Fibroblast of skin of right biceps (primary cell): ENCODE measurements at regions not wholly inside any gene's neighbourhood (a gene's known extent, or its start where the extent isn't known, plus 50 kb on each side); places are given as distances from the start of the nearest gene placed in this dataset.
"Not testable (repeated sequence)": the region's sequence is repeated elsewhere in the genome, so short reads cannot be mapped to it uniquely, and the experiment has no call there.

ENCODE experiments used
- DNase-seq: peaks from one replicate; pipeline ENCODE4 v3.0.0-alpha.2; 2013

DNA sequence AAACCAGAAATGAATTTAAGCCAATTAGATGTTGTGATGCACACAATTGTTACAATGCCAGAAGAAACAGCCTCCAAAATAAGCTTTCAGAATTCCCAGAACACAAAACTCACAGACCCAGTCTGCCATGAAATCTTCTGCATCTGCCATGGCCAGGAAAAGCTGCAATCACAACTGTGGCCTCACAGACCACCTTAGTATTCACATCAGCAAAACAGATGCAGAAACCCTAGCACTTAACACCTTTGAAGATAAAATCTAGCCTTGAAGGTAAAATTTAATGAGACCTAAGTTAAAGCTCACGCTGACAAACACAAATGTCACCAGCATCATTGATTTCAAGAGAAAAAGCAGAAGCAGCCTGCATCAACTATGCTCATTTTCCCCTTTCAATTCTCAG is 566.8 kb upstream of the TMPRSS15 start:
- no peak for DNase-seq

DNA sequence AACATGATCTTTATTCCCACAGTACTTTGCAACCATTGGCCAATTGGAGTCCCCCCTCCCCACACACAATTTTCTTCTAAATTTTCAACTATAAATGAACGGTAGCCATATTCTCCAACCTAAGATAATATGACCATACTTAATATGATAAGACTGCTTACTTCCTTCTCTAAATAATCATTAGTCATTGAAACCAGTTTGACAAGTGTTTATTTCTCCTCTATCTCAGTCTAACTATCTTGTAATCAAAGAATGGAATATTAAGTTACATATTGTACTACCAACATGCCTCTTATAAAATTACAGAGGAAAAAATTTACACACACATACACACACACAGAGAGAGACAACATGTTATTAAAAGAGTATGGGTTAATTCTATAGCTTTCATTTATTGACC is 567.4 kb upstream of the TMPRSS15 start:
- DNase-seq, result no peak

DNA sequence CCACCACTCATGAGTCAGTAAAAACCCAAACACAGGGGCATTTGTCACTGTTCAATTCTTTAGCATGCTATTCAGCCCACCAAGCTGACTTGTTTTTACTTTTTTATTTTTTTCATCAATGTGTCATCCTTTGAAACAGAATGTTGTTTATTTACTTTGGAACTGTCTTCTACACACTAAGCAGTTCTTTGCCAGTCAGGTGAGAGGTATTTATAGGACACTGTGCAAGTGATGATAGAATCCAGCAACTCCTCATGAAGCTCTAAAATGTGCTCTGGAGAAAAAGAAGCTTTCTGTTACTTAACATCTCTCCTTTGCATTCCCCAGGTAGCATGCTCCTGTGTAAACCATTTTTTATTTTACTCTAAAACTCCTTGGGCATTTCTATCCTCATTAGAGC is 582.0 kb upstream of the TMPRSS15 start:
- no peak for DNase-seq

DNA sequence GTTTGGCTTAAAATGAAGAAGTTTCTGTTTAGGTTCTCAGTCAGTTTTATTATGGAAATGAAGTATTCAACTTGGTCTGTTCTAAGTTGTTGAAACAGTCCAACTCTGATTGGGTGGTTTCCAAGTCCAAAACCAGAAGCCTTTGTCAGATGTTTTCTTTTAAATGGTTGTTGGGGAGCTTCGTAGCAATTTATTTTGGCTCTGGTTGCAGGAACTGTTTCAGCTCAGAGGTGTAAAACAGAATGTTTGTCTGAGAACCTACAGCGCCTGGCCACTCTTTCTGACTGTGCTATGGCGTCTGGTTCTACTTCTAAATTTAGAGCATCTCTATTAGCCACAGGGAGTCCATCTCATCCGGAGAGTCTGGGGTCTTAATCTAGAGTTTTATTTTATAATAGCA is 582.6 kb upstream of the TMPRSS15 start:
- DNase-seq, result no peak

DNA sequence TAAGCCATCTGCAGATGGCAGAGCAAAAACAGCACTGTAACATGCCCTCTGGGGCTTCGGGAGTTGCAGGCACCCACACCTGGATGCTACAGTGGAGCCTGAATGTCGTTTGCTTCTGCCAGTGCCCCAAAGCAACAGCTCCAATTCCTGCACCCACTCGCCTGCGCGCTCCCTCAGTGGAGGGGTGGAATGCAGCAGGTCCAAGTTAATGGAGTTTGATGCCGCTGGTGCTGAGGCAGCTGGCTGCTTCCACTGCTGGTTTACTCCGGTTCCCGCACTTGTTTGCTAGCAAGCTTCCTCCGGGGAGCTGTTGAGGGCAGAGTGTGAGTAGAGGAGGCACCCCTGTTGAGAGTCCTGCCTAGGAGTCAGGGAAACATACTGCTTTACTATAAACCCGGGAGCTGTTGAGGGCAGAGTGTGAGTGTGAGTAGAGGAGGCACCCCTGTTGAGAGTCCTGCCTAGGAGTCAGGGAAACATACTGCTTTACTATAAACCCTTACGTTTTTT is 584.0 kb upstream of the TMPRSS15 start:
- no peak for DNase-seq

DNA sequence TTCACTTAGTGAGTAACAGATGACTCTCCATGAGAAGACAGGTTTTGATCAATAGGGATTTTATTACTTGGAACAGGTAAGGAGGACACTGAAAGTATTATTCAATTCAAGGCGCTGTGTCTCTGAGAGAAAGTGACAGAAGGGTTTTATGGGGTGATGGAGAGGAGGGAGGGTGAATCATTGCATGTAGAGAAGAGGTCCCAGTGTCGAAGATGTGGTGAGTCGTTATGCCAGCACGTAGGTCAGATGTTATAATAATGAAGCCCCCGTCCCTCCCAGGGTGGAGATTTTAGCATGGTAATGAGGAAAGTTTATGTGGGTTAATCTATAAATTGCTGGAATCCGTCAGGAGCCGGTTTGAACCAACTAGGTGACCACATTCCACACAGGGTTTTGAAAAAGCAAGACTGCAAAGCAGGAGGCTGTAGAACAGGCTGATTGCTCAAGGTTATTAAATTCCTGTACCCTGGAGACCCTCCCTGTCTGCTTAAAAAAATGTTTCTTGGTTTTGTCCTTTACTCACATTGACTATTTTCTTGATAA is 586.4 kb upstream of the TMPRSS15 start:
- DNase-seq, result no peak

DNA sequence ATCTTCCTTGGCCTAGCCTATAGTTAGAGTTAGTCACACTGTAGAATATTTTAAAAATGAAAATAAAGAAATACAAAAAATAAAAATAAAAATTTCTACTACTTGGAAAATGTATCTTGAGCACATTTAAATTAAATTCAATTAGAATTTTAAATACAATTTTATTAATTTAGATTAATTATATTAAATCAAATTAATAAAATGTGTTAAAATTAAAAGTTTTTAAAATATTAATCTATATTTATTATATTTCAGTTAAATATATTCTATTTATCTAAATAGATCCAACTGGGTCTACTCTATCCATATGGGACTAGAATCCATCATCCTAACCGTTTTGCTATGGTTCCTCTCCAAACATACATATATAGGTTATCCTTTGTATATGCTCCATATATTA is 588.3 kb upstream of the TMPRSS15 start:
- no peak for DNase-seq

DNA sequence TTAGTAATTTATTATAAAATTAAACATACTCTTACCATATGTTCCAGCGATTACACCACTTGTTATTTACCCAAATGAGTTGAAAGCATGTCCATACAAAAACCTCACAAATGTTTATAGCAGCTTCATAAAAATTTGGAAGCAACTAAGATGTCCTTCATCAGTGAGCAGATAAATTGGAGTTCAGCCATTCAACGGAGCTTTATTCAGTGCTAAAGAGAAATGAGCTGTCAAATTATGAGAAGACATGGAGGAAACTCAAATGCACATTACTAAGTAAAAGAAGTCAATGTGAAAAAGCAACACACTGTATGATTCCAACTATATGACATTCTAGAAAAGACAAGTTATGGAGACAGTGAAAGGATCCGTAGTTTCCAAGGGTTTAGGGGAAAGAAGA is 606.7 kb upstream of the TMPRSS15 start:
- DNase-seq, result no peak

DNA sequence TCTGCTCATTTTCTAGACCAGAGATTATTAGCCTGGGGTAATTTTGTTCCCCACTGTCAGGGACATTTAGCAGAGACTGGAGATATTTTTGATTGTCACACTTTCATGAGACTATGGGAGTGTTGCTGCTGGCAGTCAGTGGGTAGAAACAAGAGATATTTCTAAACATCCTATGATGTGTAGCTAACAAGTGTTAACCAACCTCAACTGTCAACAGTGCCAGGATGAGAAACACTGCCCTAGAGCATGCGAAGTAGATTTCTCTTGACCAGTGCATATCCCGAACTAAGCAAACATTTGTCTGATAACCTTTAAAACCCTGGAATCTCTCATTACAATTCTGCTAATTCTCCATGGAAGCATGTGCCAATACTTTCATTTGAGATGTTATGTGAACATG is 607.4 kb upstream of the TMPRSS15 start:
- DNase-seq, result no peak

DNA sequence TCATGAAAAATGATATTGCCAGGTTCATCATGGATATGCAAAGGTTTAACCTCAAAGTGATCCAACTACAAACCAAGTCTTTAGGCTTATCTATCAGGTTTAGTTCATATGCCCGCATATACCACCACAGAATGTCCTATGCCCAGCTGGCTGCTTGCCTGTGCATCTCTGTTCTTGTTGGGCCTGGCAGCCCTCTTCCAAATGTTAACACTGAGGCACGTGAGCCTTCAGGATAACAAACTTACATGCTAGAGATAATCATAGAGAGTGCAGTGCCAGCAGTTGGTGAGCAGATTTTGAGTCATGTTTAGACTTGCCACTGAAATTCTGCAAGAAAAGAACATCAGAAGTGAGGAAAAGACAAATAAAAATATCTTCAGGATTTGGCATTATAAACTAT is 607.9 kb upstream of the TMPRSS15 start:
- DNase-seq, result no peak

DNA sequence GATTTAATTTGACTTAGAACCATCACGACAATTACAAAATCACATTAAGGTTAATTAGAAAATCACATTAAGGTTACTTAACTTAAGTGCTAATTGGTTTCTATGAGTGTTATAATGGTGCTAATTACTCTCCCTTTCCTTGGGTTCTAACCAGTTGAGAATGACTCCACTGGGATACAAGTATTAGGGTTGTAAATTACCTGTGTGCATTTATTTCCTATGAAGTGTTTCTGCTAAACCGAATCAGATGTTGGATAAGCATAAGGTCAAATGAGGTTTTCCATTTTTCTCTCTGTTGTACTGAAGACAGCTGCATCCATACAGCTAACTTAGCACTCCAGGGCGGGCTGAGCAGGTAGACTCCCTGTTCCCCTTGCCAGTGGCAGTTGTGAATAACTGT is 610.3 kb upstream of the TMPRSS15 start:
- no peak for DNase-seq

DNA sequence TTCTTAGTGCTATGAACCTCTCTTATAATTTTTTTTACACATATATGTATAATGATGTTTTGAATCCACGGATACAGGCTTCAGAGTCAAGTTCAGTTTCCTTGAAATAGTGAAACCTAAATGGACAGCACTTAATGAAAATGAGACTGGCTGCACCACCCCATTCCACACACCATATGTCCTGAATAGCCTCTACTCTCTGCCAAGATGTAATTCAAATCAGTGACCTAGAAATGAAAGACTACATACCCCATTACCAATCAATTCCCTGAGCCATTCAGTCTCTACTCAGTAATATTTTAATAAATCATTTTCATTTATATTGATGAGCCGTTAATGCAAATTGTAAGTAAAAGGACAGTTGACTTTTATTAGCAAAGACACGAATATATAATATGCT is 614.9 kb upstream of the TMPRSS15 start:
- DNase-seq, result no peak

DNA sequence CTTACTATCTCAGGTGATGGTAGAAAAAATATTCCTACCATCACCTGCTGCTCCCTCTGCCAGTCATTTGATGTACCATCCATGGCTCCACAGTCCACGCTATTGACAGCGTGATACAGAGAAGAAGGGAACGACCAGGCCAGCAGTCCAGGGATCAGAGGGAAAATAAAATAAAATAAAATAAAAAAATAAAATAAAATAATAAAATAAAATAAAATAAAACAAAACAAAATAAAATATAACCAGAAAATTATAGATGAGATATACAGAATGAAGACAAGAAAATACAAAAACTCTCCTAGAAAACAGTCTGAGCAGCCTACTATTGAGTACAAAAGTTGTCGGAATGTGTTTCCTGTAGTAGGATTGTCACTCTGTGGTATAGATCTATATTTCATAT is 619.4 kb upstream of the TMPRSS15 start:
- no peak for DNase-seq

DNA sequence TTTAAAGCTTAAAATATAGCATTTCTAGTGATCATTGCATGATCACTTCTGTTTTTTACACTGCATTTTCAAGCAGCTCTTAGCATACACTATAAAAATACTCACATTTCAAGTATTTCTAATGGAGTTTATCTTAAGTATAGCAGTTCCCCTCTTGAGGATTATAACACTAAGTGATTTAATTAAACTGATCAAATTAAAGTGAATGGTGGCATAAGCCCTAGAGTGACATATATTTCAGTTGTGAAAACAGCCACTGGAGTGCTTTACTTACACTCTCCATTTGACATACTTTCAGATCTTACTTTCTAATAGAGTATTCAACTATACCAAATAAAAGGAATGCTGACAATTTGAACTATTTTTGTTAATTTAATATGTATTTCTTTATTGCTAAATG is 623.3 kb upstream of the TMPRSS15 start:
- DNase-seq, result no peak

DNA sequence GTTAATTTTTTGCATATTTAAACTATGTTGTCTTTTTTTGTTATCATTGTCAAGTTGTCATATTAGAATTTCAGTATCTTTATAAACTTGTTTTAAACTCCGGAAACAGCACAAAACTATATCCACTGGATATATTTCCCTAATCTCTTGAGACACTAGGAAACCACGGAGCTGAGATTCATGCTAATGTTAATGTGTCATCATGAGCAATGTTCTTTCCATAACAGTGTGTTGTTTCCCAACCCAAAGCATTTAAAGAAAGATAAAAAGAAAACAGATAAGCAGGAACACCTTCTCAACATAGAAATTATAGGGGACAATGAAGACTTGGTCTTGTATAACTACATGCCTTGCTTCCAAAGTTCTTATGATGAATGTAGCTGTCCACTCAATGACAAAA is 626.2 kb upstream of the TMPRSS15 start:
- DNase-seq, result no peak

DNA sequence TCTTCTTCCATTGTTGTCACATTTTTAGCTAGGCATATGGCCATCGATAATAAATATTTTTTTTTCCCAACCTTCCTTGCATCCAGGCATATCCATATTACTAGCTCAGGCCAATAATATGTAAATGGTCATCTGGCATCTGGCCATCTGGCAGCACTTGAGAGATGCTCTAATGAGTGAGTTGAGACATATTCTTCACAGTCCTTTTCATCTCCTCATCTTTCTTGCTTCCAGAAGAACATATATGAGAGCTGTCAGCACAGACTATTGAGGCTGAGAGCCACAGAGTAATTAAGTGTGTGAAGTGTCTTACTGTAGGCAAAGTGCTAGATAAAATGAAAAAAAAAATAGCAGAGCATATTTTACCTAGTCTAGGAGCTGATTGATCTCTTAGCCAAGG is 628.4 kb upstream of the TMPRSS15 start:
- no peak for DNase-seq

DNA sequence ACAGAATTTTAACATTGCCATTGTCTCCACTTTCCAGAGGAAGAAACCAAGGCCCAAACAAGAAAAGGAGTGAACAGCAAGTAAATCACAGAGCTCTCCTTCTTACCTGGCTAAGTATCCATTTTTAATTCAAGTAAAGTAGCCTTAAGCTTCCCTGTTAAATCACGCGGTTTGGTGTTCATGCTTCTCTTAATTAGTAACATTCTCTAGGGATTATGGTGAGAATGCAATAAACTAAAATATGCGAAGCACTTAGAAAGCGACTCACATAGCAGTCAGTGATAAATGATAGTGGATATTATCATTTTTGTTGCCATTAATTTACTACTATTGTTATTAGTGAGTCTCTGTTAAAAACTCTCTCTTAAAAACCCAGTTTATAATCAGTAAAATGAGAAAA is 630.5 kb upstream of the TMPRSS15 start:
- DNase-seq, result no peak

DNA sequence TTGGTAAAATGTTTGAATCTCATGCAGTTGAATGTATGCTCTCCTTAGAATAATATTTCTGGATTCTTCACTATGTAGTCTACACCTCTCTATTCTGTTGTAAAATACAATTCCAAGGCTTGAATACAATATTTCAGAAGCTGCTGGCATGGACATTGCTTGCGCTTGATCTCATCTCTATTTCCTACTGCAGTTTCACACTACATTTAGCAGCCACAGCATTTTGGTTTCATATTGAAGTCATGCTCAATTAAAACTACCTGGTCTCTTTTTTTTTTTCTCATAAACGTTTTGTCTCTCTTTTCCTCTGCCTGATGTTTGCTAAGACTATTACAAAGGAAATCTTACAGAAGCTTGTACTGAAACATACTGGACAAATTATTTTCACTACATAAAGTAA is 631.0 kb upstream of the TMPRSS15 start:
- DNase-seq, result no peak

DNA sequence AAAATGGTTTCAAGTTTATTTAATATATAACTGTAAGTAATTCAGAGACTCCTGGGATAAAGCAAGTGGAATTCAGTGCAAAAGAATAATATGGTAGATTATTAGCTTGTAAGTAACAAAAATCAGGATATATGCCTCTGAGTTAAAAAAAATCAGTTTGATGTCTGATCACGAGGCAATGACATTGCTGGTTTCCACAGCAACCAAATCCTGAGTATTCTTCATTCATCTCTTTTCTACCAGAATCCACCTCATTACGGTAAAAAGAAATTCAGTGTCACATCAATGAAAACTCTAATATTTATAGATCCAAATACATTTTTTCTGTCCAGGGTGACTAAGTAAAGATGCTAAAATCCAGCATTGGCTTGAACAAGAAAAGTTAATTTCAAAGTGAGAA is 642.3 kb upstream of the TMPRSS15 start:
- no peak for DNase-seq

DNA sequence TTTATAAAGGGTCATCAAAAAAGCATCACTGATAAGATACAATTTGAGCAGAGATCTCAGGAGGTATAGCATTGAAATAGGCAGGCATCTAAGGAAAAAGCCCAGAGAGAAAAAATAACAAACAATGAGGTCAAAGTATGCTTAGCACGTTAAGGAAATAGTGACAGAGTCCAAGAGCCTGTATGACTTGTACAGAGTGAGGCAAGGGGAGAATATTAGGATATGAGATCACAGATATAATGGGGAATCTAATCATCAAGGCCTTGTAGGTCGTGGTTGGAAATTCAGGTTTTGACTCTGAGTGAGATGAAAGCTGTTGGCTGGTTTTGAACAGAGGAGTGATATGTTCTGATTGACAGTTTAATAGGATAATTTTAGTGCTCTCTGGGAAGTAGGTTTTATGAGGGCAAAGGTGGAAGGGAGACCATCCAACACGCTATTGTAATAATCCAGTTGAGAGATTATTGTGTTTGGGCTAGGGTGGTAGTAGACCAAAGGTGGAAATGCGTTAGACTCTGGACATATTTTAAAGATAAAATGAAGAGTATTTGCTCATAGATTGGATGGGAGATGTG is 644.6 kb upstream of the TMPRSS15 start:
- no peak for DNase-seq

DNA sequence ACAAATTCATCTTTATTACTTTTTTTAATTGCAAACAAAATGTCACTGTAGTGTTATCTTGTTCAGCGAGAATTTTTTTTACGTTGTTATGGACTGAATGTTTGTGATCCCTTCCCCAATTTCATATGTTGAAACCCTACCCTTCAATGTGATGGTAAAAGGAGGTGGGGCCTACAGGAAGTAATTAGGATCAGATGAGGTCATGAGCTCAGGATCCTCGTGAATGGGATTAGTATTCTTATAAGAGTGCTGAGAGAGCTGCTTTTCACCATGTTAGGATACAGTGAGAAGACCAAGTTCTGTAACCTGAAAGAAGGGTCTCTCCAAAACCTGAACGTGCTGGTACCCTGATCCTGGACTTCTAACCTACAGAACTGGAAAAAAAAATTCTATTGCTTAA is 646.0 kb upstream of the TMPRSS15 start:
- no peak for DNase-seq

DNA sequence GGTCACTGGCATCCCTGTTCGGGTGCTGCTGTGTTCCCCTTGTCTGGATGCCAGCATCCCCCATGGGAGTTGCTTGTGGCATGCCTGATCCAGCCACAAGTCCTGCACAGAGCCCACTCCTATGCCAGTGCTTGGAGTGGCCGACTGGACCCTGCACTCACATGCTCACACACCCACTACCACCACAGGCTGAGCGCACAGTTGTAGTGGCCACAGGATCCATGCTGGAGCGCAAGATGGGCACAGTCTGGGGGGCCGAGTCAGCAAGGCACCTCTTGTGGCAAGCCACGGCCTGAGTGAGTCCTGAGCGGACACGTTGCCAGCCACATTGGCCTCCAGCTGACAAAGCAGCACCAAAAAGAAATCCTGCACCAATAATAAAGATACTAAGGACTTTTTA is 661.6 kb upstream of the TMPRSS15 start:
- DNase-seq, result no peak

DNA sequence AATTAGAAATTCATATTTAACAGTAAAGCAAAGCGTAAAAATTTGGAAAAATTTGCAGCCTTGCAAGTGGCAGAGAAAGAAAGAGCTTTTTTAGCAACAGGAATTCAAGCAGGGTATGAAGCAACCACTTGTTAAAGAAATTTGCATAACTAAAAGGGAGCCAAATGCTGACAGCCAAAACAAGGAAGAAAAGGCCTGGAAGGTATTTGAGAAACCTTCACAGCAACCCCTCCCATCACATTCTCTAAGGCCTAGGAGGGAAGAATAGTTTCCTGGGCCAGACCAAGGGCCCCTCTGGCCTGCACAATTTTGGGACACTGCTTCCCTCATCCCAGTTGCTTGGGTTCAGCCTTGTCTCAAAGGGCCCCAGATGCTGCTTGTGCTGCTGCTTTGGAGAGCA is 672.4 kb upstream of the TMPRSS15 start:
- no peak for DNase-seq

DNA sequence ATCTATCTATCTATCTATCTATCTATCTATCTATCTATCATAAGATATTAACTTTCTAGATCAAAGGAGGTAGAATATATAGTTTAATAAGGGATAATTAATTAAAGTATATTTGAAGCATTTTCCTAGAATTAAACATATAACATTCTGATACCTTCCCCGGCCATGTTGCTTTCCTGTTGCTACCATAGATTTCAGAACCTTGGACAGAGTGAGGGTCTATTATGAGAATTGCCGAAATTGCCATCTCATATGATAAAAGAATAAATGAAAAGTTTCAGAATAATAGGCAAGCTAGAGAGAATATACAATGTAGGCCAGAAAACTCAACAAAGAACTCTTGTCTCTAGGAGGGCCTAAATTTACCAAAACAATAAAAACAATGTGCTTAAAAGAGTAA is 706.1 kb upstream of the TMPRSS15 start:
- no peak for DNase-seq

DNA sequence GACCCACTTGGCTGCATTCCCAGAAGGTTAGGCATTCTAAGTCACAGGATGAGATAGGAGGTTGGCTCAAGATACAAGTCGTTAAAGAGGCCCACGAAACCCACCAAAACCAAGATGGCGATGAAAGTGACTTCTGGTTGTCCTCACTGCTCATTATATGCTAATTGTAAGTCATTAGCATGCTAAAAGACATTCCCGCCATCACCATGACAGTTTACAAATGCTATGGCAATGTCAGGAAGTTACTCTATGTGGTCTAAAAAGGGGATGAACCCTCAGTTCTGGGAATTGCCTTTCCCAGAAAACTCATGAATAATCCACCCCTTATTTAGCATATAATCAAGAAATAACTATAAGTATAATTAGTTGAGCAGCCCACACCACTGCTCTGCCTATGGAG is 715.7 kb upstream of the TMPRSS15 start:
- not testable (repeated sequence) for DNase-seq

DNA sequence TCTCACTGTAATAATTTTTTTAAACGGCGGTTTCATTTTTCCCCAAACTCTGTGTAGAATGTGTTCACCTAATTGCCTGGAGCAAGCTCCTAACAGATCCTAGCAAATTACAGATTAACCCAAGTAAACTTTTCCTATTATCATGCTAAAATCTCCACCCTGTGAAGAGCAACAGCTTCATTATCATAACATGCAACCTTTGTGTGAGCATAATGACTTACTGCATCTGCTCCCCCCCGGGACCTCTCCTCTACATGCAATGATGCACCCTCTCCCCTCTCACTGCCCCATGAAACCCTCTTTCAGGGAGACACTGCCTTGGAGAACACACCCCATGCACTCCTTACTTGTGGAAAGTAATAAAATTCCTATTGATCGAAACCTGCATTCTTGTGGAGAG is 717.0 kb upstream of the TMPRSS15 start:
- DNase-seq, result no peak
